ENCODE measurements at regions not wholly inside any gene's neighbourhood (a gene's known extent, or its start where the extent isn't known, plus 50 kb on each side); places are given as distances from the start of the nearest gene placed in this dataset.
"Not testable (repeated sequence)": the region's sequence is repeated elsewhere in the genome, so short reads cannot be mapped to it uniquely, and the experiment has no call there.

DNA sequence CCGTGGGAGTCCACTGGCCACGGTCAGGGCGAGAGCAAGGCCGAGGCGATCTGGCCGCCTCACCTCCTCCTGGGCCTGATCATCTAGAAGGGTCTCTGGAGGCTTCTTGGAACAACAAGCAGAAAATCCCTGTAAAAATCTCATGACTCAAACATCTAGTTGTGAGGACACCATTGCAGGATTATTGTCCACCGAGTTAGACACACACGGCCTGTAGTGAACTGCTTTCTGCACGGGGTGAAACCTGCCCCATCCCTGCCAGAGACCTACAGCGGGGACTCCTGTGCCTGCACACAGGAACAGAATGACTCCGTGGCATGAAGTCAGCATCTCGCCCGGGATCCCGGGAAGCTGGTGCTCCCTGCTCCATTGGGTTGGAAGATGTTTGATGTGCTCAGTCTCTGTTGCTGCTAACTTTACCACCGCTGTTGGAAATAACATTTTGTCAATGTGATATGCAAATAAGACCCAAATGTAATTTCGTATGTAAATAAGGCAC, 267.0 kb upstream of the TCERG1L start:
- Mint-ChIP-seq H3K4me3 (no peak overlapping the region), H3K27me3 (no peaks in the 10 kb centered on the region), H3K4me1 (no peaks in the 10 kb centered on the region), H3K9me3 (no peaks in the 10 kb centered on the region), H3K27ac (no peak overlapping the region)
- DNase-seq (no peak), ATAC-seq (no peak)

DNA sequence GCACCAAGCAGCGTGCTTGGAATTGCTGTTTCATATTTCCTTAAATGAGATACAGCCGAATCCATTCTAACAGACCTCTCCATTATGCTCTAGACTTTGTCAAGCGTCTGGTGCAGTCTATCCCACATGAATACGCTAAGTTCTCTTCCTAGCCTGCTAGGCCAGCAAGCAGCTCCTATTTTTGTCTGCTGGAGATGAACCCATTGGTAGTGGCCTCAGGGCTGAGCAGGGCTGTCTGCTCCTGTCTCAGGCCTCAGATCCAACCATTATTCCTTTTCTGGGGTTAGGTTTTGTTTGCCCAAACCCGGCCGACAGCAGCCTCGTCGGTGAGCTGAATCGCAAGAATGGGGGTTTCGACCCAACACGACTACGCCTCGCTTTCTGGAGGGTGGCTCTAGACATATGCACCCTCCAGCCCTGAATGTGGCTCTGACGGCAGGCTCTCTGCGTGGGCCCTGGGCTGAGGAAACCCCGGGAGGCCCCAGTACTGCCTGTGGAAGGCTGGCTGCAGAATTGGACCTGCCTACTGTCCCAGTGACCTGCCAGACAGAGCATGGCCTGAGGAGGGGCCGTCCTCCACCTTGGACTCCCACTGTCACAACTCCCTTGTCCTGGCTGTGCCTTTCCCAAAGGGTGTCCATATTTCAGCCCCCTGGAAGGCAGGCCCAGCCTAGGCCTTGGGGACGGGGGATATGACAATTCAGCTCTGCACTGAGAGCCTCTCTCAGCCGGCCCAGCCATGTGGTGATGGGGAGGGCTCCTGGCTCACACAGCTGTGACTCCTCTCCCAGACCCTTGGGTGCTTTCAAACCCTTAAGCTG, 267.9 kb upstream of the TCERG1L start:
- Mint-ChIP-seq H3K27me3 (no peaks in the 10 kb centered on the region), H3K4me1 (no peaks in the 10 kb centered on the region), H3K9me3 (no peaks in the 10 kb centered on the region), H3K27ac (no peak overlapping the region), H3K4me3 (no peak overlapping the region)
- DNase-seq (no peak), ATAC-seq (peak; percentile 26)

DNA sequence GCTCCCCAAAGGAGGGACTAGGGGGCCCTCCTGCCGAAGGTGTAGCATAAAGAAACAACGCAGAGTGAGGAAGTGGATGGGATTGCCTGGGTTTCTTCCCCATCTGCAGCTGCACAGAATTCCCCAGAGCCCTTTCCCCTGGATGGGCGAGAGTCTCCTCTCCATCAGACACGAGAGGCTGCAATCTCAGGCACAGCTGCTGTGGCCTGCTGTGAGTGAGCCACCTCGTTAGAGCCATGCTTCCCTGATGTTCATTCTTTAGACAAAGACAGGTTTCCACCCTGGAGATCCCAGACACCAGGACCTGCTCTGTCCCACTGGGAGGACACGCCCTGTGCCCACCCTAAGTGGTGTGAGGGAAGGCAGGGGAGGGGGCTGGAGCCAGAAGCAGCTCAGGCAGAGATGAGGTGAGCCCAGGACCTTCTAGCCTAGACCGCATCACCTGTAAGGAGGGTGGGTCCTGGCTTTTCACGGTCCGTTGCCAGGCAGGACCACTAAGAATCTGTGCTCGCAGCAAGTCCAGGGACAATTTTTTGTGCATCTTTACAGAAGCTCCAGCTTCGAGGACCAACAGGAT, 268.6 kb upstream of the TCERG1L start:
- H3K4me1 Mint-ChIP-seq: no peaks in the 10 kb centered on the region
- no peak overlapping the region for H3K4me3 Mint-ChIP-seq
- ATAC-seq: no peak
- H3K27ac Mint-ChIP-seq: no peak overlapping the region
- no peak for DNase-seq
- no peaks in the 10 kb centered on the region for H3K9me3 Mint-ChIP-seq
- H3K27me3 Mint-ChIP-seq: no peaks in the 10 kb centered on the region

DNA sequence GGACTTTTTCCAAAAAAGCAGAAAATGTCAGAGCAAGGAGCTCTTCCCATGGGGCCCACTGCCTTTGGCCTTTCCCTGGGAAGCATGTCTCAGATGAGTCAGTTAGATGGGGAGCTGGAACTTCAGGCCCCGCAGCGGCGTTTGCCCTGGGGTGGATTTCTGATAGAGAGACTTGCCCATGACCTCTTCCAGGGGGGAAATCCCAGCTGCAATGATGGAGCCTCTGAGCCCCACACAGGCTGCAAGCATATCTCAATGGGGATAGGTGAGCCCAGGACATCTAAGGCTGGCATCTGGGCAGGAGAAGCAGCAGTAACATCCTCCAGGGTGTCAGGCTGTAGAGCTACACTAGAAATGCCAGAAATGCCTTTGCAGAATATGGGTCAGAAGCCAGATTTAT, 269.2 kb upstream of the TCERG1L start:
- Mint-ChIP-seq H3K4me1 (no peaks in the 10 kb centered on the region), H3K27ac (no peak overlapping the region), H3K9me3 (no peaks in the 10 kb centered on the region), H3K27me3 (peaks cover 5% of the 10 kb centered on the region), H3K4me3 (no peak overlapping the region)
- DNase-seq (no peak), ATAC-seq (no peak)

DNA sequence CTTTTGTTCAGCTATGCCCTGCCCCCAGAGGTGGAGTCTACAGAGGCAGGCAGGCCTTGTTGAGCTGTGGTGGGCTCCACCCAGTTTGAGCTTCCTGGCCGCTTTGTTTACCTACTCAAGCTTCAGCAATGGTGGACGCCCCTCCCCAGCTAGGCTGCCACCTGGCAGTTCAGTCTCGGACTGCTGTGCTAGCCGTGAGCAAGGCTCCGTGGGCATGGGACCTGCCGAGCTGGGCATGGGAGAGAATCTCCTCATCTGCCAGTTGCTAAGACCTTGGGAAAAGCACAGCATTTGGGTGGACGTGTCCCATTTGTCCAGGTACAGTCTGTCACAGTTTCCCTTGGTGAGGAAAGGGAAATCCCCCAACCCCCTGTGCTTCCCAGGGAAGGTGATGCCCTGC, 270.0 kb upstream of the TCERG1L start:
- not testable (repeated sequence) for DNase-seq, H3K4me1 Mint-ChIP-seq, ATAC-seq, H3K4me3 Mint-ChIP-seq, H3K27ac Mint-ChIP-seq, H3K9me3 Mint-ChIP-seq
- peaks cover 11% of the 10 kb centered on the region for H3K27me3 Mint-ChIP-seq

DNA sequence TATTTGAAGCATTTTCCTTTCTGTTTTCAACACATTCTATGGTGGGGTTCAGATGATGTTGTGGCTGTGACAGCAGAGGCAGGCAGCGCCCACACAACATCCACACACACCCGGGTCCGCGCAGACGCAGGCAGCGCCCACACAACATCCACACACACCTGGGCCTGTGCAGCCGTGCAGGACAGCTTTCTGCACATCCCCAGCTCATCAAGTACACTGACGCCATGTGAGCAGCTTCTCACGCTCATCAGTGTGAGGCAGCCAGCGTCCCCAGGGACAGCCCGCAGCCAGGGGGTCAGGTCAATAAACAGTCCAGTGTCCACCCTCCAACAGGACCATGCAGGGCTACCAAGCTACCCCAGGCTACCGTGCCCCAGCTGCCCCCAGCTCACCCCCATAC, 272.8 kb upstream of the TCERG1L start:
- Mint-ChIP-seq H3K4me3 (no peak overlapping the region), H3K4me1 (no peaks in the 10 kb centered on the region), H3K27ac (no peak overlapping the region), H3K9me3 (no peaks in the 10 kb centered on the region), H3K27me3 (peaks cover 16% of the 10 kb centered on the region)
- DNase-seq (no peak), ATAC-seq (no peak)

DNA sequence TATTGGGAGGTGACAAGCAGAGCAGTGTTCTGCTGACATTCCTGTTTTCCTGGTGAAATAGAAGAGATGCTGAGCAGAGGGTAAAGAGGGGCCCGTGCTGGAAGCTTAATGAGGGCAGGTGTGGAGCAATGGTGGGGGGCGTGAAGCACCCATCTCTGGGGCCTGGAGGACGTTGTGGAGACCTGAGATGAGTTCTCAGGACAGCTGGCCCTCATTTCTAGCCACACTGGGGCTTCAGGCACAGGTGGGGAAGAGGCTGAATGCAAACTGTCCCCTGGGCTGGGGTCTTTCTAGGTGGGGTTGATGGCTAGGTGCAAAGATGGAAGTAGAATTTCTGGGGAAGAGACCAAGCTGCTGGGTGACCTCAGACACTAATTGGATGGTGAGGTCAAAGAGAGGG, 274.2 kb upstream of the TCERG1L start:
- no peak overlapping the region for H3K27ac Mint-ChIP-seq
- DNase-seq (no peak), ATAC-seq (no peak)
- H3K27me3 Mint-ChIP-seq: peaks cover 16% of the 10 kb centered on the region
- H3K9me3 Mint-ChIP-seq: no peaks in the 10 kb centered on the region
- H3K4me1 Mint-ChIP-seq: no peaks in the 10 kb centered on the region
- no peak overlapping the region for H3K4me3 Mint-ChIP-seq

DNA sequence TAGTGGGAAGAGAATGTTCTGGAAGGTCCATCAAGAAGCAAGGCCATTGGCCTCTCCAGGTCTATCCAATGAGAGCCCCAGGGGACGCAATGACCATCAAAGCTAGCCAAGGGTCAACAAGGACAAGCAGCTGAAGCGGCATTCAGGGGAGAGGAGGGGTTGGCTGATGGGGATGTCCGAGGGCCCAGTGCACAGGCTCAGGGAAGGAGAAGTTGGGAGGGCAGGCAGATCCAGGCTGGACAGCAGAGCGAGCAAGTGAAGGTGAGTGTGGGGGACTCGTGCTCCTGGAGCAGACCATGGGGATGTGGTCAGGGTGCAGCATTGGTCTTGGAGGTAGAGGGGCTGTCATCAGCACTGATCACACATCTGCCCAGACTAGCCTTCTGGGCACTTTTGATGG, 275.4 kb upstream of the TCERG1L start:
- Mint-ChIP-seq H3K4me1 (no peaks in the 10 kb centered on the region), H3K9me3 (peaks cover 0 to 2% of the 10 kb centered on the region in 2 donors), H3K27me3 (peaks cover 16% of the 10 kb centered on the region), H3K27ac (no peak overlapping the region), H3K4me3 (no peak overlapping the region)
- ATAC-seq (no peak), DNase-seq (no peak)

DNA sequence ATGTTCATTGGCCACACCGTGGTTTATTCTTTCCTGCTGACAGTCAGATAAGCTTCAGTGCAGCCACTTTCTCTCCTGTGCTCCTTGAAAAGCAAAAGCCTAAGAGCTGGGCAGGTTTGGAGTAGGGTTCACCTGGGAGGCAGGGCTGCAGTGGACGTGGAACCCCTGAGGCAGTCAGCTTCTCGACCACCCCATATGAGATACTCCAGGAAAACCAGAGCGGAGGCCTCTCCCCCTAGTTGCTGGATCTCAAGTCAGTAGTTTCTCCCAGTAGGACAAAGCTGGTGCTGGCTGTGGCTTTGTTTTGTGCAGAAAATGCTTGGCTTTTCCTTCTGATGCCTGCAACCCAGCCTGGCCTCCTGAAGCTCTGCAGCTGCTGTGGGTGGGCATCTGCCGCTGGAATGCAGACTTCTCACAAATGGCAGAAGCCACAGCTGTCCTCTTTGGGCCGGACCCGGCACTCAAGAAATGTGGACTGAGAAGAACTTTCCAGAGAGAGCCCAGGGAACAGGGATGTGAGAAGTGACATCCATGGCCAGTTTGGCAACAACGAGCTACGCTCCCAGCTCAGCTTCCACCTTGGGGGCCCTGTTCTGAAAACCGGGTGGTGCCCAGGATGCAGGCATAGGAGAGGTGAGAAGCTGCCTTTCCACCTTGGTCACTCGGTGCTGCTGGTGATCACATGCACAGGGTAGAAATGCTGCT, 276.6 kb upstream of the TCERG1L start:
- Mint-ChIP-seq H3K4me3 (no peak overlapping the region), H3K9me3 (peaks cover 0 to 5% of the 10 kb centered on the region in 2 donors), H3K4me1 (no peaks in the 10 kb centered on the region), H3K27ac (no peak overlapping the region), H3K27me3 (peaks cover 16% of the 10 kb centered on the region)
- DNase-seq (no peak), ATAC-seq (no peak)

DNA sequence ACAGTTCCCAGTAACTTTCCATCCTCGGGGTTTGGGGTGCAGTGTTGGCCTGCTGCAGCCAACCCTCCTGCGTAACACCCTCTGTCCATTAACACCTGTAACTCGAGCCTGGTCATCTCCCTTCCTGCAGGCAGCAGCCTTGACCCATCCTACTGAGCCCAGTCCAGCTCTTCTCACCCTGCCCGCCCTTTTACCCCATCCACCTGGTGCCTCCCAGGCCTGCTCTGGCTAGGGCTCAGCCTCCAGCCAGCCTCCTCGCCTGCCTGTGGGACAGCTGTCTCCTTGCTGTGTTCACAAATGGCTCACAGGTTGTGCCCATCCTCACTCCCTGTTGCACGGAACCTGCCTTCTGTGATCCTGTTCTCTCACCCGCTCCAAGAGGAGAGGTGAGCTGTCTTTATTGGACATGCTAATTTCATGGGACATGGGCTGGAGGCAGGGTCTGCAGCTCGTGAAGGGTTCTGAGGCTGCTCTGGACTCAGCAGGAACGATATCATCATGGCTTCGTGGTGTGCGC, 277.2 kb upstream of the TCERG1L start:
- no peak for ATAC-seq
- no peak overlapping the region for H3K4me3 Mint-ChIP-seq
- H3K9me3 Mint-ChIP-seq: peaks cover 0 to 5% of the 10 kb centered on the region in 2 donors

DNA sequence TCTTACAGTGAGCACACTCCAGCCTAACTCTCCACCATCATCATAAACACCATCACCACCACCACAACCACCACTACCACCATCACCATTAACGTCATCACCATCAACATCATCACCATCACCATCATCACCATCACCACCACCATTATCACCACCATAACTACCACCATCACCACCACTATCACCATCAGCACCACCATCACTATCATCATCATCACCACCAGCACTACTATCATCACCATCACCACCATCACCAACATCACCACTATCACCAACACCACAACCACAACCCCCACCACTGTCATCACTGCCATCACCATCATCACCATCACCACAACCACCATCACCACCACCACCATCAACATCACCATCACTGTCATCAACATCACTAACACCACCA, 279.0 kb upstream of the TCERG1L start:
- DNase-seq: no peak
- Mint-ChIP-seq H3K27me3 (peaks cover 12% of the 10 kb centered on the region), H3K27ac (no peak overlapping the region), H3K9me3 (peaks cover 0 to 5% of the 10 kb centered on the region in 2 donors), H3K4me3 (no peak overlapping the region), H3K4me1 (no peaks in the 10 kb centered on the region)
- no peak for ATAC-seq

More for the DNA sequence above, 277.2 kb upstream of the TCERG1L start:
- no peak overlapping the region for H3K27ac Mint-ChIP-seq
- H3K4me1 Mint-ChIP-seq: no peaks in the 10 kb centered on the region
- peaks cover 16% of the 10 kb centered on the region for H3K27me3 Mint-ChIP-seq
- DNase-seq: no peak

DNA sequence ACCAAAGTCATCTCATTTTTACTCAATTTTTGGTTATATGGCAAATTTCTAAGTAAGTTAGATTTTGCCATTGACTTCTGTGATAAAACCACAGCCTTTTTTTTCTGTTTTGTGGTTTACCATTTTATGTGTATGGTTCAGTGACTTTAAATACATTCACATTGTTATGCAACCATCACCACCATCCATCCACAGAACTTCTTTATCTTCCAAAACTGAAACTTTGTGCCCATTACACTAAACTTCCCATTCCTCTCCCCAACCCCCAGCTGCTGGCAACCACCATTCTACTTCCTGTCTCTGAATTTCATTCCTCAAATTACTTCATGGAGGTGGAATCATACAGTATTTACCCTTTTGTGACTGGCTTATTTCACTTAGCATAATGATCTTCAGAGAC, 280.4 kb upstream of the TCERG1L start:
- Mint-ChIP-seq H3K27me3 (peaks cover under 1% of the 10 kb centered on the region), H3K4me1 (no peaks in the 10 kb centered on the region), H3K9me3 (peaks cover 0 to 5% of the 10 kb centered on the region in 2 donors), H3K27ac (no peak overlapping the region), H3K4me3 (no peak overlapping the region)
- DNase-seq (no peak), ATAC-seq (no peak)

DNA sequence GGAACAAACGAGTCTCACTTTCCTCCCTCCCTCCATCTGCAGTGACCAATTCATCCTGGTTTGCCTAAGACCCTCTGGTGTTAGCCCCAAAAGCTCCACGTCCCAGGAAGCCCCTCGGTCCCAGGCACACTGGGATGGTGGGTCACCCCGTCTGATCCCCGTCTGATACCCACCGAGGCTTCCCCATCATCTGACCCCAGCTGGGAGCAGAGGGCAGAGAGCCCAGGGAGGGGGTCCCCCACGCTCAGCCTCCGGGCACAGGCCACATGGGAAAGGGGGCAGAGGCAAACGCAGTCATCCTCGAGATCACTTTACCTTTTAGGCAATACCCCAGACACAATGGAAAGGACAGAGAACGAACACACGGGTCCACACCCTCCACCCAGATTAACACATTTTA, 291.6 kb upstream of the PPP2R2D start:
- no peak overlapping the region for H3K4me3 Mint-ChIP-seq
- no peak for ATAC-seq
- no peak overlapping the region for H3K27ac Mint-ChIP-seq
- H3K9me3 Mint-ChIP-seq: peaks cover 6 to 14% of the 10 kb centered on the region in 2 donors
- no peak for DNase-seq
- peaks cover 10% of the 10 kb centered on the region for H3K27me3 Mint-ChIP-seq
- H3K4me1 Mint-ChIP-seq: no peaks in the 10 kb centered on the region

DNA sequence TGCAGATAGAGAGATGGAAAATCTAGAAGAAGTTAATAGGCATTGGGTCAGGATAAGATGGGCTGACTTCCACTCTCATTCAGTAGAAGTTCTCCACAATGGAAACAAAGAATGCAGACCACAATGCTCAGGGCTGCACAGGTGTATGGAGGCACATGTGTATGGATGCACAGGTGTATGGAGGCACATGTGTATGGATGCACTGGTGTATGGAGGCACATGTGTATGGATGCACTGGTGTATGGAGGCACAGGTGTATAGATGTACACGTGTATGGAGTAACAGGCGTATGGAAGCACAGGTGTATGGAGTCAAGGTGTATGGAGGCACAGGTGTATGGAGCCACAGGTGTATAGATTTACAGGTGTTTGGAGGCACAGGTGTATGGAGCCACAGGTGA, 285.7 kb upstream of the PPP2R2D start:
- DNase-seq: no peak
- H3K4me1 Mint-ChIP-seq: no peaks in the 10 kb centered on the region
- H3K27ac Mint-ChIP-seq: no peak overlapping the region
- H3K4me3 Mint-ChIP-seq: no peak overlapping the region
- no peak for ATAC-seq
- H3K9me3 Mint-ChIP-seq: peaks cover 0 to 9% of the 10 kb centered on the region in 2 donors
- peaks cover 21% of the 10 kb centered on the region for H3K27me3 Mint-ChIP-seq

DNA sequence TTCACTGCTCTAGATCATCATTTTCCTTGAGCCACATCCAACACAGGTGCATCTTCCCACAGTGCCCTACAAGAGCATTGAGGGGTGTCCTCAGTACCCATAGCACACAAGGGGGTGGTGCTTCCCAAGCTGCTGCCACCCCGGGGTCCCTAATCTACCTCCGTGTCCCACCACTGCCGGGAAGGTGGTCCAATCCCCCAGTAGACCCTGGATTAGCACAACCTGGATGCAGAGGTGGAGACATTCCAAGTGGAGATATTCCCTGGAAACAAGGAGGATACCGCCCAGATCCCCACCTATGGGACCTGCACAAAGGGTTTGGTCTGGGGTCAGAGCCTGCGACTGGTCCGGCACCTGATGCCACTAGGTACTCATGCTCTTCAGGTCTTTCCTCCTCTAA, 284.8 kb upstream of the PPP2R2D start:
- DNase-seq: no peak
- Mint-ChIP-seq H3K4me3 (no peak overlapping the region), H3K9me3 (peaks cover 0 to 9% of the 10 kb centered on the region in 2 donors), H3K4me1 (no peaks in the 10 kb centered on the region), H3K27me3 (peaks cover 21% of the 10 kb centered on the region), H3K27ac (no peak overlapping the region)
- ATAC-seq: no peak
